Adrenal gland (tissue), 5 donors: ENCODE measurements at regions not wholly inside any gene's neighbourhood (a gene's known extent, or its start where the extent isn't known, plus 50 kb on each side); places are given as distances from the start of the nearest gene placed in this dataset.

Experiments used
- POLR2A ChIP-seq, 2 donors: fragments of 450-650 bp; IDR thresholded peaks; one replicate each; pipeline ENCODE4 v1.6.1; 2017; ENCODE audit warnings: antibody characterized with exemption in 2 of 2, mild to moderate bottlenecking in 2 of 2, moderate library complexity in 1 of 2
- TF ChIP-seq, protein P1 (sequence below), 6 experiments: fragments of 450-650 bp in 4 of 6; fragments of 200-600 bp in 2 of 6; sonication (generic) in 1 of 6; IDR thresholded peaks; 1 replicate in 5 of 6; 2 replicates in 1 of 6; pipeline versions ENCODE4 v1.5.1 to v1.8.0; 2016 to 2021; ENCODE audit warnings: antibody characterized with exemption in 6 of 6, mild to moderate bottlenecking in 2 of 6, moderate library complexity in 1 of 6
- donor health status: DM: no; HTN: no; CAD: no.

DNA sequence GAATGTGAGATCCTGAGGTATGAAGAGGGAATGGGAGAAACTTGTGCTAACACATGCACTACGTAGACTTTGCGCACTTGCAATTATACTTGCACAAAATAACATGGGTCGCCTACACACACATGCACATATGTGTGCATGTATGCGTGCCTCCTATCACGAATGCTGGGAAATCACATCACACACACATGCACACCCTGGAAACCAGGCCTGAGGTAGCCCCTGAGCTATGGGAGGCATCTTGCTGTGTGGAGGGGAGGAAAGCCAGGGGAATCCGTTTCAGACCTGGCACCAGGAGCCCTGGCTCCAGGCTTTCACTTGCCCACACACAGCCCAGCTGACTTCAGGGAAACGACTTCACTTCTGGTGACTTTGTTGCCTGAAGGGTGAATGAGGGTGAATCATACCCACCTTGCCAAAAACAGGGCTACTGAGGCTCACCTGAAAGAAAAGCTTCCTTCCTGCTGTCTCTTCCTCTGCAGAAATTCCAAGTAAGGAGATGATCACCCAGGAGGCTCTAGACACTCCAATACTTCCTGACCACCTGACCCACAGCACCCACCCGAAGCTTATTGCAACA is 136.0 kb upstream of the NGF start:
- TF ChIP-seq, protein P1, sequence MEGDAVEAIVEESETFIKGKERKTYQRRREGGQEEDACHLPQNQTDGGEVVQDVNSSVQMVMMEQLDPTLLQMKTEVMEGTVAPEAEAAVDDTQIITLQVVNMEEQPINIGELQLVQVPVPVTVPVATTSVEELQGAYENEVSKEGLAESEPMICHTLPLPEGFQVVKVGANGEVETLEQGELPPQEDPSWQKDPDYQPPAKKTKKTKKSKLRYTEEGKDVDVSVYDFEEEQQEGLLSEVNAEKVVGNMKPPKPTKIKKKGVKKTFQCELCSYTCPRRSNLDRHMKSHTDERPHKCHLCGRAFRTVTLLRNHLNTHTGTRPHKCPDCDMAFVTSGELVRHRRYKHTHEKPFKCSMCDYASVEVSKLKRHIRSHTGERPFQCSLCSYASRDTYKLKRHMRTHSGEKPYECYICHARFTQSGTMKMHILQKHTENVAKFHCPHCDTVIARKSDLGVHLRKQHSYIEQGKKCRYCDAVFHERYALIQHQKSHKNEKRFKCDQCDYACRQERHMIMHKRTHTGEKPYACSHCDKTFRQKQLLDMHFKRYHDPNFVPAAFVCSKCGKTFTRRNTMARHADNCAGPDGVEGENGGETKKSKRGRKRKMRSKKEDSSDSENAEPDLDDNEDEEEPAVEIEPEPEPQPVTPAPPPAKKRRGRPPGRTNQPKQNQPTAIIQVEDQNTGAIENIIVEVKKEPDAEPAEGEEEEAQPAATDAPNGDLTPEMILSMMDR (IDR thresholded peaks at IDR 0.05) = no peak
- TF ChIP-seq POLR2A (IDR thresholded peaks at IDR 0.05) = no peak
